ENCODE measurements at regions not wholly inside any gene's neighbourhood (a gene's known extent, or its start where the extent isn't known, plus 50 kb on each side); places are given as distances from the start of the nearest gene placed in this dataset.
"Not testable (repeated sequence)": the region's sequence is repeated elsewhere in the genome, so short reads cannot be mapped to it uniquely, and the experiment has no call there.

DNA sequence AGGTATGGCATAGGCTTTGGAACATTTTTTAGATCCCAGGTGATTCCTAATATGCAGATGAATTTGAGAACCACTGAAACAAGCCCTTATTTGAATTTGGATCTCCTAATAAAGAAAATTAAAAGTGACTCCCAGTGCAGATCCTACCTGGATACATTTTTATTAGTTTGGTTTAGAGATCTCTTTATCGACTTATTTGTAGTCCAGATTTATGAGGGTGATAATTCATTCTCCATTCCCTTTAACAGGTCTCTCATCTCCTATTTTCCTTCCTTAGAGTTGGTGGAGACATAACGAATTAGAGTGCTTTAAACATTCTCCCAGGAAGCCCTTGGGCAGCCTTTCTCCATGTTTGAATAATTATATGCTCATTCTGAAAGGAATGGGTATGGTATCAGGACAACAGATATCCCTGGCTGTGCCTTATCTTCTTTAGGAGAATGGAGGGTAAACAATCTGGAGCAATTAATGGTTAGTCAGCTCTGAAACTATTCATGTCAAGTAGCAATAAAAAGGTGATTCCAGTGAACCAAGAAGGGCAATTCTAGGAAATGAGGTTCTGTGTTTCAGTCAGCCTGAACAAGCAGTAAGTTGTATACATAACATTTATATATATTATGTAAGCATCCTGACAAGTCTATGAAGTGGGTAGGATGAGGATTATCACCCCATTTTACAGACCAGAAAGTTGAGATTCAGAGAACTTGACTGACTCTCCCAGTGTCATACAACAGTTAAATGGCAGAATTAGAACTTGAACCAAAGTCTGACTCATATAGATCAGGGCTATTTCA lies 53.9 kb upstream of the RCE1 start:
- Mint-ChIP-seq H3K4me3 (no peak overlapping the region), H3K36me3 (peaks cover 24% of the 10 kb centered on the region), H3K27ac (no peak overlapping the region), H3K27me3 (no peaks in the 10 kb centered on the region), H3K4me1 (peaks cover 19% of the 10 kb centered on the region), H3K9me3 (no peaks in the 10 kb centered on the region)
- no peak for ATAC-seq

DNA sequence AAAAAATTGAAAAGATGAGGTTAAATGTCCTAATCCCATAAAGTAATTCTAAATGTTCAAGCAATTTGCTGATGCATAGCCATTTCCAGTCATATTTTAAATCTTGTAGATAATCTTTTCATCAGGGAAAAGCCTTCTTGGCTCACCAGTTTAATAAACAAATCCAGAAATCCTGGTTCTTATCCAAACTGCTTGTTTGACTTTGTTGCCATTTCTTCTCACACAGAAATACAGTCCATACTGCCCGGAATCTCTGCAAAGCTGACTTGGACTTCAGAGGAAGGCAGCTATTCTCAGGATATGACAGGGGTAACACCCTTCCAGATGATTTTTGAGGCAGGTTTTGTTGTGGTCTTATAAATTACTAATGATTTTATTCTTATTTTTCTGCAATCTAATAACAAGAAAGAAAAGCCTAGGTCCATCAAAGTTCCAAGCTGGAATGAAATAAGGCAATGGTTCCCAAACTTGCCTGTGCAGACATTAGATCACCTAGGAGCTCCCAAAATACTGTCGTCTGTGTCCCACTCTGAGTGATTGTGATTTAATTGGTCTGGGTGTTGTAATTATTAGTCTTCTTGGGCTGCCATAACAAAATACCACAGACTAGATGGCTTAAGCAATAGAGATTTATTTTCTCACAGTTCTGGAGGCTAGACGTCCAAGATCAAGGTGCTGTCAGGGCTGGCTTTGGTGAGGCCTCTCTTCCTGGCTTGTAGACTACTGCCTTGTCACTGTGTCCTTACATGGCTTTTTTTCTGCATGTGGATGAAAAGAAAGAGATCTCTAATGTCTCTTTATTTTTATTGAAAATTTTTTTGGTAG lies 55.1 kb upstream of the RCE1 start:
- no peaks in the 10 kb centered on the region for H3K27me3 Mint-ChIP-seq
- H3K27ac Mint-ChIP-seq, result no peak overlapping the region
- peaks cover 19% of the 10 kb centered on the region for H3K4me1 Mint-ChIP-seq
- no peak overlapping the region for H3K4me3 Mint-ChIP-seq
- H3K36me3 Mint-ChIP-seq, result peaks cover 24% of the 10 kb centered on the region
- ATAC-seq, result no peak
- no peaks in the 10 kb centered on the region for H3K9me3 Mint-ChIP-seq

DNA sequence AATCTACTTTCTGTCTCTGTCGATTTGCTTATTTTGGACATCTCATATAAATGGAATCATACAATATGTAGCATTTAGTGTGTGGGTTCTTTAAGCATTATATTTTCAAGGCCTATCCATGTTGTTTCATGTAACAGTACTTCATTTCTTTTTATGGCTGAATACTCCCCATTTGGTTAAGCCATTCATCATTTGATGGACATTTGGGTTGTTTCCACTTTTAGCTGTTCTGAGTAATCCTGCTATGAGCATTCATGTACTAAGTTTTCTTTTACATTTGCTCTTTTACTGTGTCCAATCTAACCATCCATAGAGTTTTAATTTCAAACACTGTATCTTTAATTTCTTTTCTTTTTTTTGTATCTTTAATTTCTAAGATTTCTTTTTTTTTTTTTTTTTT lies 55.6 kb upstream of the SPTBN2 start:
- peaks cover 32% of the 10 kb centered on the region for H3K36me3 Mint-ChIP-seq
- no peak for ATAC-seq

DNA sequence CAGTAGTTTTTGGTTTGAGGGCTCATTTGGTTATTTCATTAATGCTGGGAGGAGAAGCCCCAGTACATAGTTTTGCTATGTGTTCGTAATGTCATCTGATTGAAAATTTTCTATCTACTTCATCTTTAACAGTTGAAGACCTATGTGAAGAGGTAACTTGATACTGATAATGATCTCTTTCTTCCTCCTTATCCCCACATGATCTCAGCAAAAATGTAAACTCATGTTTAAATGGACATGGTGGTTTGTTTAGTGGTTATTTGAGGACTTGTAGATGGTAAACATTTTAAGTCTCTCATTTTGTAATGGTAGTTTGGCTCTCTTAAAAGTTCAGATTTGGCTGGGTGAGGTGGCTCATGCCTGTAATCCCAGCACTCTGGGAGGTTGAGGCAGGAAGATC lies 53.7 kb upstream of the SPTBN2 start:
- no peak for ATAC-seq
- no peaks in the 10 kb centered on the region for H3K9me3 Mint-ChIP-seq
- peak overlapping the region; percentile 51 for H3K27ac Mint-ChIP-seq

More for the DNA sequence above, 55.6 kb upstream of the SPTBN2 start:
- Mint-ChIP-seq H3K27ac (no peak overlapping the region), H3K9me3 (no peaks in the 10 kb centered on the region), H3K4me1 (no peaks in the 10 kb centered on the region), H3K27me3 (no peaks in the 10 kb centered on the region), H3K4me3 (no peak overlapping the region)

DNA sequence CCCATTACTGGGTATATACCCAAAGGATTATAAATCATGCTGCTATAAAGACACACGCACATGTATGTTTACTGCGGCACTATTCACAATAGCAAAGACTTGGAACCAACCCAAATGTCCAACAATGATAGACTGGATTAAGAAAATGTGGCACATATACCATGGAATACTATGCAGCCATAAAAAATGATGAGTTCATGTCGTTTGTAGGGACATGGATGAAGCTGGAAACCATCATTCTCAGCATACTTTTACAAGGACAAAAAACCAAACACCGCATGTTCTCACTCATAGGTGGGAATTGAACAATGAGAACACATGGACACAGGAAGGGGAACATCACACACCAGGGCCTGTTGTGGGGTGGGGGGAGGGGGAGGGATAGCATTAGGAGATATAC lies 50.6 kb upstream of the SPTBN2 start:
- H3K4me1 Mint-ChIP-seq, H3K4me3 Mint-ChIP-seq, ATAC-seq, H3K27me3 Mint-ChIP-seq, H3K27ac Mint-ChIP-seq, H3K9me3 Mint-ChIP-seq: not testable (repeated sequence)
- peaks cover 18% of the 10 kb centered on the region for H3K36me3 Mint-ChIP-seq

More for the DNA sequence above, 53.7 kb upstream of the SPTBN2 start:
- Mint-ChIP-seq H3K4me1 (no peaks in the 10 kb centered on the region), H3K36me3 (peaks cover 26% of the 10 kb centered on the region), H3K27me3 (no peaks in the 10 kb centered on the region), H3K4me3 (no peak overlapping the region)
